Epithelial cell of proximal tubule (primary cell): ENCODE measurements at regions not wholly inside any gene's neighbourhood (a gene's known extent, or its start where the extent isn't known, plus 50 kb on each side); places are given as distances from the start of the nearest gene placed in this dataset.
"Not testable (repeated sequence)": the region's sequence is repeated elsewhere in the genome, so short reads cannot be mapped to it uniquely, and the experiment has no call there.

ENCODE experiments used
- DNase-seq: peaks from one replicate; pipeline ENCODE4 v3.0.0-alpha.2; 2011; ENCODE audit warnings: low read depth
- H3K4me3 ChIP-seq: 2 replicates; pipeline ENCODE4 v1.5.1; 2011; ENCODE audit warnings: low read depth, mild to moderate bottlenecking, low read length
- CTCF ChIP-seq: conservative IDR thresholded peaks from 2 replicates; pipeline ENCODE4 v1.5.1; 2012; ENCODE audit warnings: low read depth, mild to moderate bottlenecking, low read length

DNA sequence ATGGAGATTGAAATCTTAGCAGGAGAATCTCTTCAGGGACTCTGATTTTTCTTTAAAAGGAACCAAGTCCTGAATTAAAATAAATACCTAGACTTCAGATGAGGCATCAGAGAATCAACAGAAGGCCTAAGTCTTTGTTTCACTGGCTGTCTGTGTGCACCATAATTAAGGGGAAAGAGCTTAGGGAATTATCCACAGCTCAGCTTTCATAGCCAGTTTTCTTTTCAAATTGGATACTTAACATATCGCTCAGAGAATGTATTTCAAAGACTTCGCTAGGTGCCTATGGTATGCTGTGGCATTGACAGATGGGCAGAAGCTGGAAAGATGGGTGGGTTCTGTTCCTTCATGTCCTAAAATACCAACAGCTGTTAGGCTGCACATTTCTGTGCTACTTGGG is 325.8 kb downstream of the TMEM38B start:
- DNase-seq = no peak
- H3K4me3 ChIP-seq = no peak overlapping the region
- no peak for TF ChIP-seq CTCF

GRCh38 chr9:106023455-106023854 is 329.1 kb downstream of the TMEM38B start:
- TF ChIP-seq CTCF = no peak

GRCh38 chr9:106025453-106025852 is 331.1 kb downstream of the TMEM38B start:
- no peak overlapping the region for H3K4me3 ChIP-seq
- no peak for TF ChIP-seq CTCF
- DNase-seq = no peak

More at GRCh38 chr9:106023455-106023854, 329.1 kb downstream of the TMEM38B start:
- H3K4me3 ChIP-seq = no peak overlapping the region
- no peak for DNase-seq

DNA sequence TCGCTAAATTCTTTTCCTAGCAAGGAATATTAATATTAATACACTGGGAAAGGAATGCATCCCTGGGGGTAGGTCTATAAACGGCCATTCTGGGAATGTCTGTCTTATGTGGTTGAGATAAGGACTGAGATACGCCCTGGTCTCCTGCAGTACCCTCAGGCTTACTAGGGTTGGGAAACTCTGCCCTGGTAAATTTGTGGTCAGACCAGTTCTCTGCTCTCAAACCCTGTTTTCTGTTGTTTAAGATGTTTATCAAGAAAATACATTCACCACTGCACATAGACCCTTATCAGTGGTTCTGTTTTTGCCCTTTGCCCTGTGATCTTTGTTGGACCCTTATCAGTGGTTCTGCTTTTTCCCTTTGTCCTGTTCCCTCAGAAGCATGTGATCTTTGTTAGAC is 335.8 kb downstream of the TMEM38B start:
- DNase-seq, H3K4me3 ChIP-seq: not testable (repeated sequence)

GRCh38 chr9:106032978-106033377 is 338.6 kb downstream of the TMEM38B start:
- TF ChIP-seq CTCF = no peak
- DNase-seq = no peak
- no peak overlapping the region for H3K4me3 ChIP-seq

- no peak for DNase-seq
- no peak for TF ChIP-seq CTCF
- H3K4me3 ChIP-seq = no peak overlapping the region
Observed at GRCh38 chr9:106035806-106036205, 341.5 kb downstream of the TMEM38B start.

GRCh38 chr9:106038266-106039001 is 344.1 kb downstream of the TMEM38B start:
- DNase-seq = no peak
- no peak overlapping the region for H3K4me3 ChIP-seq
- no peak for TF ChIP-seq CTCF
